ENCODE measurements at regions not wholly inside any gene's neighbourhood (a gene's known extent, or its start where the extent isn't known, plus 50 kb on each side); places are given as distances from the start of the nearest gene placed in this dataset.

DNA sequence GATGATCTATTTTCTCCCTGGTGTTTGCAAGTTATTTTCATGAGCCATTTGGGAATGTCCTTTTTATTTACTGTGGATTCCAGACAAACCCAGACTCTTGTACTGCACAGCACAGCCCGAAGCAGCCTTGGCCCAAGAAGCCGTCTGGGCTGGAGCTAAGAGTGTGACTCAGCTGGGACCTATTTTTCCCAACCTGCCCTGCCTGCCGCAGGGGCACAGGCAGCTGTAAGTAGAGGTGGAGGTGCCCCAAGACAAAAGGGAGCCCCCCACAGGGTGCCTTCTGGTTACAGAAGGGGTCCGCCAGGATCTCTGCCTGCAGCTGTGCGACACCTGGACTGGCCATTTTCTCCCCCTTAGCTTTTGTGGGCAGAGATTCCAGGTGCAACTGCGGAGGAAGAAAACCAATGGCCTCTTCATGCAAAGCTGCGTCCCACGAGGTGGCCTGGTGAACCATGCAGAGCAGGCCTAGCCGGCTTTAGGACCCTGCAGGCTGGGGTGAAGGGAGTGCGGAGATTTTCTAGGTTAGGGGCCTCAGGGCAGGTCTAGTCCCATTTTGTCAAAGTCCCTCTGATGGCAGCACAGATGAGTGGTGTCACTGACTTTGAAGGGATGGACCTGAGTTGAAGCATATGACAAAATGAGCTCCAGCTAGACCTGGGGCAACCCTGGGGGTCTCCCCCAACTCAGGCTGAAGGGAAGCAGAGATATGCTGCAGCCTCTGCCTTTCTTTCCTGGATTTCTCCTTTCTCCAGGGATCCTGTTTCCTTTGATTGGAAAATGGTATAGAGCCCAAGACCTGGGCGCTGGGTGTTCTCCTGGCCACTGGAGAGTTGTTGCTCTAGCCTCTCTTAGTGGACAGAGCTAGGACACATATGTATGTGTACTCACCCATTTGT lies 131.2 kb downstream of the KLF13 start:
- TF ChIP-seq, protein P1, sequence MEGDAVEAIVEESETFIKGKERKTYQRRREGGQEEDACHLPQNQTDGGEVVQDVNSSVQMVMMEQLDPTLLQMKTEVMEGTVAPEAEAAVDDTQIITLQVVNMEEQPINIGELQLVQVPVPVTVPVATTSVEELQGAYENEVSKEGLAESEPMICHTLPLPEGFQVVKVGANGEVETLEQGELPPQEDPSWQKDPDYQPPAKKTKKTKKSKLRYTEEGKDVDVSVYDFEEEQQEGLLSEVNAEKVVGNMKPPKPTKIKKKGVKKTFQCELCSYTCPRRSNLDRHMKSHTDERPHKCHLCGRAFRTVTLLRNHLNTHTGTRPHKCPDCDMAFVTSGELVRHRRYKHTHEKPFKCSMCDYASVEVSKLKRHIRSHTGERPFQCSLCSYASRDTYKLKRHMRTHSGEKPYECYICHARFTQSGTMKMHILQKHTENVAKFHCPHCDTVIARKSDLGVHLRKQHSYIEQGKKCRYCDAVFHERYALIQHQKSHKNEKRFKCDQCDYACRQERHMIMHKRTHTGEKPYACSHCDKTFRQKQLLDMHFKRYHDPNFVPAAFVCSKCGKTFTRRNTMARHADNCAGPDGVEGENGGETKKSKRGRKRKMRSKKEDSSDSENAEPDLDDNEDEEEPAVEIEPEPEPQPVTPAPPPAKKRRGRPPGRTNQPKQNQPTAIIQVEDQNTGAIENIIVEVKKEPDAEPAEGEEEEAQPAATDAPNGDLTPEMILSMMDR (IDR thresholded peaks at IDR 0.05; ENCODE audit: extremely low read depth in 1 of 2, insufficient read depth in 1 of 2, low read depth in 1 of 2, low read length in 2 of 2) = no peak
- TF ChIP-seq FOS (IDR thresholded peaks at IDR 0.05; ENCODE audit: borderline replicate concordance, insufficient read depth, low read length) (peak; percentile 78), JUN (IDR thresholded peaks at IDR 0.05; ENCODE audit: borderline replicate concordance, insufficient read depth, insufficient read length, low read depth) (no peak), EZH2 (IDR thresholded peaks at IDR 0.05; ENCODE audit: borderline replicate concordance, low read depth, low read length, severe bottlenecking) (no peak), MYC (IDR thresholded peaks at IDR 0.05; ENCODE audit: low read depth, low read length) (no peak)
- TF ChIP-seq, protein P2, sequence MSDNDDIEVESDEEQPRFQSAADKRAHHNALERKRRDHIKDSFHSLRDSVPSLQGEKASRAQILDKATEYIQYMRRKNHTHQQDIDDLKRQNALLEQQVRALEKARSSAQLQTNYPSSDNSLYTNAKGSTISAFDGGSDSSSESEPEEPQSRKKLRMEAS (IDR thresholded peaks at IDR 0.05; ENCODE audit: insufficient read depth, insufficient read length) = no peak

More for the DNA sequence above, 131.2 kb downstream of the KLF13 start:
- Histone ChIP-seq H4K20me1 (replicated peaks; ENCODE audit: control insufficient read depth, extremely low read depth, insufficient read depth, low read length) (no peaks in the 10 kb centered on the region), H3K79me2 (ENCODE audit: control insufficient read depth, insufficient read depth, low read length) (no peaks in the 10 kb centered on the region), H2AFZ (ENCODE audit: low read depth, low read length) (no peak overlapping the region), H3K4me1 (ENCODE audit: control insufficient read depth, extremely low read depth, insufficient read depth, low read length) (no peaks in the 10 kb centered on the region), H3K4me3 (replicated peaks in 1 of 3; ENCODE audit: insufficient read depth in 1 of 3, low read depth in 1 of 3, low read length in 3 of 3) (no peak overlapping the region), H3K9ac (replicated peaks; ENCODE audit: extremely low read depth, insufficient read depth, low read length) (no peak overlapping the region), H3K4me2 (ENCODE audit: insufficient read depth, low read length) (no peak overlapping the region), H3K36me3 (ENCODE audit: control insufficient read depth in 2 of 2, extremely low read depth in 1 of 2, insufficient read depth in 2 of 2, low read length in 2 of 2) (no peaks in the 10 kb centered on the region), H3K27me3 (ENCODE audit: control insufficient read depth in 2 of 2, insufficient read depth in 2 of 2, low read length in 2 of 2) (peaks cover 0 to 6% of the 10 kb centered on the region in 2 experiments), H3K9me3 (replicated peaks; ENCODE audit: control insufficient read depth, insufficient read depth, low read length) (no peaks in the 10 kb centered on the region), H3K9me1 (replicated peaks; ENCODE audit: control insufficient read depth, extremely low read depth, insufficient read depth, low read length) (no peaks in the 10 kb centered on the region), H3K27ac (ENCODE audit: insufficient read depth, low read depth, low read length) (no peak overlapping the region)
- FAIRE-seq = no peak
- POLR2A ChIA-PET = no interaction called here
- dilution Hi-C loops (cut with MboI; ENCODE audit: extremely low pct_ligation_motif_present, low sequenced_read_pairs) = no loop called here
- CTCF ChIA-PET = interaction anchor here (1.0 to 1.9 kb wide), 3 partner anchors 9 to 31 kb away, joined by 4 to 6 read pairs (median 5); no protein-coding TSS in a partner anchor
- BruUV-seq (replicated peaks) = no TSS peak
- DNase-seq (ENCODE audit: low read depth, low spot score) = no peak
- intact Hi-C loops (cut with micrococcal nuclease) = no loop called here

Measured in endothelial cell of umbilical vein (primary cell).